Osteoblast (primary cell): ENCODE measurements at regions not wholly inside any gene's neighbourhood (a gene's known extent, or its start where the extent isn't known, plus 50 kb on each side); places are given as distances from the start of the nearest gene placed in this dataset.

Experiments used
- DNase-seq: peaks from one replicate; pipeline ENCODE4 v3.0.0; 2011; ENCODE audit warnings: low spot score, mixed read lengths; ENCODE audit not compliant: insufficient read length; ENCODE audit errors: missing footprints
- H2AFZ ChIP-seq: 2 replicates; pipeline ENCODE4 v1.6.0; 2011; ENCODE audit warnings: mild to moderate bottlenecking, low read length
- H3K27ac ChIP-seq: 2 replicates; pipeline ENCODE4 v1.5.1; 2011; ENCODE audit warnings: mild to moderate bottlenecking, low read depth, low read length, moderate library complexity
- H3K27me3 ChIP-seq: 2 replicates; pipeline ENCODE4 v1.6.0; 2012; ENCODE audit warnings: mild to moderate bottlenecking, control low read depth, inconsistent platforms, low read length, moderate library complexity; ENCODE audit not compliant: insufficient read depth
- H3K36me3 ChIP-seq: 2 replicates; pipeline ENCODE4 v1.5.1; 2011; ENCODE audit warnings: mild to moderate bottlenecking, low read length, control low read depth, moderate library complexity; ENCODE audit not compliant: insufficient read depth
- H3K4me1 ChIP-seq: 2 replicates; pipeline ENCODE4 v1.5.1; 2011; ENCODE audit warnings: mild to moderate bottlenecking, low read length, control low read depth, moderate library complexity; ENCODE audit not compliant: insufficient read depth
- H3K4me2 ChIP-seq: 2 replicates; pipeline ENCODE4 v1.6.0; 2011; ENCODE audit warnings: mild to moderate bottlenecking, low read length; ENCODE audit not compliant: insufficient read depth
- H3K4me3 ChIP-seq: fragments of 200-600 bp; sonication (generic); 3 replicates; pipeline ENCODE4 v1.5.1; 2012; ENCODE audit warnings: mild to moderate bottlenecking, low read length, inconsistent platforms; ENCODE audit not compliant: insufficient read depth
- H3K79me2 ChIP-seq: 2 replicates; pipeline ENCODE4 v1.6.0; 2012; ENCODE audit warnings: mild to moderate bottlenecking, low read length, control low read depth, inconsistent platforms; ENCODE audit not compliant: insufficient read depth
- H3K9me3 ChIP-seq: 2 replicates; pipeline ENCODE4 v1.5.1; 2011; ENCODE audit warnings: low read depth, low read length, control low read depth
- H4K20me1 ChIP-seq: 2 replicates; pipeline ENCODE4 v1.6.0; 2012; ENCODE audit warnings: mild to moderate bottlenecking, low read length, control low read depth; ENCODE audit not compliant: insufficient read depth
- TF ChIP-seq, protein P1 (sequence below): IDR thresholded peaks from 2 replicates; pipeline ENCODE4 v1.5.1; 2011; ENCODE audit warnings: mild to moderate bottlenecking, low read depth, low read length, moderate library complexity; ENCODE audit errors: extremely low read depth

DNA sequence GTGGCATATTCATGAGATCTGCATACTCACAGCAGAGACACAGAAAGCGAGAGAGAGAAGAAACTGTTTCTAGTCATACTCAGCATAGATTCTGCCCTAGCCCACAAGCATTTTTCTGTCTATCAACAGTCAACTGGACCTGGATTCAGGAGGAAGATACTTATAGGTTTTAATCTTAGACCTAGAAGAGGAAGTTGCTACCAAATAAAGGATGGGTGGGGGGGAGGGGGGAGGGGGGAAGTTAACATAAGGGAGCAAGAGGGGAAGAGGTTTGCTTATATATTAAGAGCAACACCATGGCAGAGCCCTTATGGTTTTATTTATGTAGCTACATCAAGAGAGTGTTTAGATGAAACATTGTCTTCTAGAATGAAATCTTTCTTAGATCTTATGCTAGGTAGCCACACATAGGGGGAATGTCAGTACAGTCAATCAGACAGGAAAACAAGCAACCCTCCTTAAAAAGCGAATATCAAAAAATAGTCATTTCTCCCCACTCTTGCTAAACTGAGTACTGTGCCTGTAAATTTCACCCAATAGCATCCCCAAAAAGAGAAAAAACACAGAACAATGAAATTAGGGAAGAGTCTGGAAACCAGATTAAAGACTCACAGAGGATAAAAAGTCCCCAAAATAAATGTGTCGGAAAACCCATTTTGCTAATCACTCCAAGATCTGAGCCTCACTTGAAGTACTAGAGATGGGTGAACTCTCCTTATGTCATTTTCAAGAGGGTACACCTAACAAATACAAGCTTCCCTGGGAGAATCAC, 192.7 kb upstream of the NR4A3 start:
- Histone ChIP-seq H2AFZ (no peak overlapping the region), H4K20me1 (no peaks in the 10 kb centered on the region), H3K4me1 (no peaks in the 10 kb centered on the region), H3K4me2 (no peak overlapping the region), H3K27me3 (no peaks in the 10 kb centered on the region), H3K4me3 (no peak overlapping the region), H3K79me2 (no peaks in the 10 kb centered on the region), H3K27ac (no peak overlapping the region), H3K36me3 (no peaks in the 10 kb centered on the region), H3K9me3 (no peaks in the 10 kb centered on the region)
- TF ChIP-seq, protein P1, sequence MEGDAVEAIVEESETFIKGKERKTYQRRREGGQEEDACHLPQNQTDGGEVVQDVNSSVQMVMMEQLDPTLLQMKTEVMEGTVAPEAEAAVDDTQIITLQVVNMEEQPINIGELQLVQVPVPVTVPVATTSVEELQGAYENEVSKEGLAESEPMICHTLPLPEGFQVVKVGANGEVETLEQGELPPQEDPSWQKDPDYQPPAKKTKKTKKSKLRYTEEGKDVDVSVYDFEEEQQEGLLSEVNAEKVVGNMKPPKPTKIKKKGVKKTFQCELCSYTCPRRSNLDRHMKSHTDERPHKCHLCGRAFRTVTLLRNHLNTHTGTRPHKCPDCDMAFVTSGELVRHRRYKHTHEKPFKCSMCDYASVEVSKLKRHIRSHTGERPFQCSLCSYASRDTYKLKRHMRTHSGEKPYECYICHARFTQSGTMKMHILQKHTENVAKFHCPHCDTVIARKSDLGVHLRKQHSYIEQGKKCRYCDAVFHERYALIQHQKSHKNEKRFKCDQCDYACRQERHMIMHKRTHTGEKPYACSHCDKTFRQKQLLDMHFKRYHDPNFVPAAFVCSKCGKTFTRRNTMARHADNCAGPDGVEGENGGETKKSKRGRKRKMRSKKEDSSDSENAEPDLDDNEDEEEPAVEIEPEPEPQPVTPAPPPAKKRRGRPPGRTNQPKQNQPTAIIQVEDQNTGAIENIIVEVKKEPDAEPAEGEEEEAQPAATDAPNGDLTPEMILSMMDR = no peak
- DNase-seq = no peak

DNA sequence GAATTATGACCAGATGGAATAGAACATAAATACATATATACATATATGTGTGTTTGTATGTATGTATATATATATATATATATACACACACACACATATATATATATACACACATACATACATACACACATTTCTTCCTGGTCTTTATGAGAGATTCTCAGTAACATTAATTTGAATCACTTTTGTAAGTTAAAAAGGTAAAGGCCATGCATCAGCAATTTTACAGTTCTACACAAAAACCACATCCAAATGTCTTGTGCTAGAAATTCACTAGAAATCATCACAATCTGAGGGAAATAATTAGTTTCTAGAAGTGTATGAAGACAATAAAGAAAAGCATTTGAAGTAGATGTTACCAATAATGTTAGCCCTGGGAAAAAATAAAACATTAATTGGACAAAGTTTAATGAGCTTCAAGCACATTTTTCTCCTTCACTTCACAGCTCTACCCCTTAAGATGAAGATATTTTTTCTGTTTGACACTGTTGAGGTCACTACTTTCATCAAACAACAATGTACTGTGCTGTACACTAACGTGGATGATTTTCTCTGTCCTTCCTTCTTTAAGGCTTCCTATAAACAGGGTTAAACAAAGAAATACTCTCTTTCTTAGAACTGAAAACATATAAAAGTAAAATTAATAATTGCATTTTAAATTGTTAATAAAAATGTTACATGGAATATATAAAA, 189.2 kb upstream of the NR4A3 start:
- TF ChIP-seq, protein P1 = no peak

DNA sequence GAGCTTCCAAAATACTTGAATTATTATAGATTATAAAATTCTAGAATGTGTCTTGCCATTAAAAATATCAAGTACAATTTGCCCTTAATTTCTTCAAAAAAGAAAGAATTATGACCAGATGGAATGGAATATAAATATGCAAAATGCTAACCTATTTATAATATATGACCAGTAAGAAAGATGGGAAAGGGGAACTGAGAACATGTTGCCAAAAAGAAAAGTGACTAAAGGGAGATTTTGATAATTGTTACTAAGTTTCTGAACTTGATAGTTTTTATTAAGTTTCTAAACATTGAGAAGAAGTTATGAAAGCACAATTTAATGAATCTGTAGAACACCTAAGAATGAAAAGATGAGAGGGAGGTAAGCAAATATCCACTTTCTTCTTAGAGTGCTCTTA, 188.4 kb upstream of the NR4A3 start:
- no peak for DNase-seq
- H3K36me3 ChIP-seq = no peaks in the 10 kb centered on the region
- no peaks in the 10 kb centered on the region for H3K79me2 ChIP-seq
- no peak overlapping the region for H3K4me3 ChIP-seq
- TF ChIP-seq, protein P1 = no peak
- H3K4me1 ChIP-seq = no peaks in the 10 kb centered on the region
- H3K27ac ChIP-seq = no peak overlapping the region
- H2AFZ ChIP-seq = no peak overlapping the region
- no peaks in the 10 kb centered on the region for H3K27me3 ChIP-seq
- H3K9me3 ChIP-seq = no peaks in the 10 kb centered on the region
- H3K4me2 ChIP-seq = no peak overlapping the region
- no peaks in the 10 kb centered on the region for H4K20me1 ChIP-seq

More for the DNA sequence above, 189.2 kb upstream of the NR4A3 start:
- Histone ChIP-seq H3K9me3 (no peaks in the 10 kb centered on the region), H3K27me3 (no peaks in the 10 kb centered on the region), H3K4me1 (no peaks in the 10 kb centered on the region), H3K27ac (no peak overlapping the region), H2AFZ (no peak overlapping the region), H4K20me1 (no peaks in the 10 kb centered on the region), H3K79me2 (no peaks in the 10 kb centered on the region), H3K36me3 (no peaks in the 10 kb centered on the region), H3K4me3 (no peak overlapping the region), H3K4me2 (no peak overlapping the region)
- no peak for DNase-seq

DNA sequence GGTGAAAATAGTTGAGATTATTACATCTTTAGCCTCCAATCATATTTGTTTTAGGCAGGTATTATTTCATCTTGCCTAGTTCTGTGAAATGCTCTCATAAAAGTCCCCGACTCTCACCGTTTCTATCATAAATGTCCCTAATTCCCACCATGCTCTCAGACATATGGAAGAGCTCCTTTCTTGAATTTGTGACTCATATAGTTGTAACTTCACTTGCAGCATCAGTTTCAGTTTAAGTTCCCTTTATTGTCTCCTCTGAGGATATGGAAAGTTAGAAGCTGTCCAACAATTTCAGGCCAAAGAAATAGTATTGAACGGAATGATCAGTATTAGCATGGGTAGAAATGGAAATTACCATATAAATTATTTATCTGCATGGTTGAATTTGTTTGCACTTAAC, 187.5 kb upstream of the NR4A3 start:
- Histone ChIP-seq H3K27ac (no peak overlapping the region), H3K79me2 (no peaks in the 10 kb centered on the region), H3K9me3 (no peaks in the 10 kb centered on the region), H3K4me1 (no peaks in the 10 kb centered on the region), H3K4me2 (no peak overlapping the region), H3K27me3 (no peaks in the 10 kb centered on the region), H3K4me3 (no peak overlapping the region), H3K36me3 (no peaks in the 10 kb centered on the region), H2AFZ (no peak overlapping the region), H4K20me1 (no peaks in the 10 kb centered on the region)
- no peak for DNase-seq
- TF ChIP-seq, protein P1 = no peak
